Ectodermal cell (in vitro differentiated cells): ENCODE measurements at regions not wholly inside any gene's neighbourhood (a gene's known extent, or its start where the extent isn't known, plus 50 kb on each side); places are given as distances from the start of the nearest gene placed in this dataset.
"Not testable (repeated sequence)": the region's sequence is repeated elsewhere in the genome, so short reads cannot be mapped to it uniquely, and the experiment has no call there.

ENCODE experiments used
- H3K27ac ChIP-seq: 2 replicates; pipeline ENCODE4 v1.7.0; 2013; ENCODE audit warnings: mild to moderate bottlenecking, low read depth, low read length; ENCODE audit not compliant: insufficient read depth, poor library complexity, severe bottlenecking
- H3K27me3 ChIP-seq: 2 replicates; pipeline ENCODE4 v1.7.0; 2013; ENCODE audit warnings: mild to moderate bottlenecking, low read length; ENCODE audit not compliant: insufficient read depth, control insufficient read depth, poor library complexity, severe bottlenecking
- H3K36me3 ChIP-seq: one replicate; pipeline ENCODE4 v1.7.0; 2013; ENCODE audit warnings: low read length; ENCODE audit not compliant: control insufficient read depth, insufficient read depth
- H3K4me1 ChIP-seq: one replicate; pipeline ENCODE4 v1.7.0; 2013; ENCODE audit warnings: low read length; ENCODE audit not compliant: control insufficient read depth, insufficient read depth
- H3K4me3 ChIP-seq: 2 replicates; pipeline ENCODE4 v1.7.0; 2013; ENCODE audit warnings: low read depth, low read length, control low read depth; ENCODE audit not compliant: insufficient read depth
- H3K9me3 ChIP-seq: 2 replicates; pipeline ENCODE4 v1.7.0; 2013; ENCODE audit warnings: mild to moderate bottlenecking, low read length, moderate library complexity; ENCODE audit not compliant: control insufficient read depth
- WGBS, 2 experiments: methylation state at CpG; one replicate each; pipeline ENCODE4 v1.1.7; 2013; ENCODE audit warnings: missing lambda C conversion rate in 2 of 2; 5-methylcytosine and 5-hydroxymethylcytosine counted together

GRCh38 chr5:89191374-89191773, 308.4 kb upstream of the MEF2C start:
- no peaks in the 10 kb centered on the region for H3K36me3 ChIP-seq
- 95% methylated on average over 2 of the region's 2 CpGs for WGBS, 2 experiments
- no peaks in the 10 kb centered on the region for H3K27me3 ChIP-seq
- no peaks in the 10 kb centered on the region for H3K4me1 ChIP-seq
- H3K27ac ChIP-seq = no peak overlapping the region
- no peaks in the 10 kb centered on the region for H3K9me3 ChIP-seq
- no peak overlapping the region for H3K4me3 ChIP-seq

- Histone ChIP-seq H3K36me3 (no peaks in the 10 kb centered on the region), H3K4me3 (no peak overlapping the region), H3K27ac (no peak overlapping the region), H3K9me3 (no peaks in the 10 kb centered on the region), H3K27me3 (no peaks in the 10 kb centered on the region), H3K4me1 (no peaks in the 10 kb centered on the region)
- 92 to 98% methylated on average over 2 to 3 of the region's 3 CpGs for WGBS, 2 experiments
These were observed 307.7 kb upstream of the MEF2C start for GRCh38 chr5:89190515-89191265.

- WGBS, 2 experiments = 100% methylated on average over 1 of the region's 1 CpG; no CpG with 5 or more reads in 1 of the 2 experiments
- H3K36me3 ChIP-seq = no peaks in the 10 kb centered on the region
These were observed 305.0 kb upstream of the MEF2C start for GRCh38 chr5:89187883-89188465.

GRCh38 chr5:89187268-89187667, 304.3 kb upstream of the MEF2C start:
- no peaks in the 10 kb centered on the region for H3K9me3 ChIP-seq
- H3K36me3 ChIP-seq = no peaks in the 10 kb centered on the region
- H3K27ac ChIP-seq = no peak overlapping the region
- H3K4me1 ChIP-seq = no peaks in the 10 kb centered on the region
- H3K27me3 ChIP-seq = no peaks in the 10 kb centered on the region
- no peak overlapping the region for H3K4me3 ChIP-seq

More at GRCh38 chr5:89187883-89188465, 305.0 kb upstream of the MEF2C start:
- H3K27ac ChIP-seq = no peak overlapping the region
- no peaks in the 10 kb centered on the region for H3K27me3 ChIP-seq
- H3K4me1 ChIP-seq = no peaks in the 10 kb centered on the region
- no peak overlapping the region for H3K4me3 ChIP-seq
- no peaks in the 10 kb centered on the region for H3K9me3 ChIP-seq

- Histone ChIP-seq H3K9me3 (no peaks in the 10 kb centered on the region), H3K27me3 (no peaks in the 10 kb centered on the region), H3K4me1 (no peaks in the 10 kb centered on the region), H3K4me3 (no peak overlapping the region), H3K27ac (no peak overlapping the region), H3K36me3 (no peaks in the 10 kb centered on the region)
These were observed 298.6 kb upstream of the MEF2C start for GRCh38 chr5:89181546-89181945.

GRCh38 chr5:89179731-89180130, 296.7 kb upstream of the MEF2C start:
- no peaks in the 10 kb centered on the region for H3K36me3 ChIP-seq
- H3K27ac ChIP-seq = no peak overlapping the region
- WGBS, 2 experiments = 89 to 98% methylated on average over 3 of the region's 3 CpGs
- H3K4me1 ChIP-seq = no peaks in the 10 kb centered on the region
- no peaks in the 10 kb centered on the region for H3K9me3 ChIP-seq
- H3K4me3 ChIP-seq = no peak overlapping the region
- no peaks in the 10 kb centered on the region for H3K27me3 ChIP-seq

GRCh38 chr5:89178541-89178940, 295.6 kb upstream of the MEF2C start:
- Histone ChIP-seq H3K36me3 (no peaks in the 10 kb centered on the region), H3K9me3 (no peaks in the 10 kb centered on the region), H3K4me3 (no peak overlapping the region), H3K27me3 (no peaks in the 10 kb centered on the region), H3K27ac (no peak overlapping the region), H3K4me1 (no peaks in the 10 kb centered on the region)
- 93 to 97% methylated on average over 2 of the region's 2 CpGs for WGBS, 2 experiments

GRCh38 chr5:89173528-89173927, 290.5 kb upstream of the MEF2C start:
- 89 to 100% methylated on average over 1 of the region's 1 CpG for WGBS, 2 experiments
- H3K27me3 ChIP-seq = no peaks in the 10 kb centered on the region
- no peaks in the 10 kb centered on the region for H3K36me3 ChIP-seq

GRCh38 chr5:89168766-89169165, 285.8 kb upstream of the MEF2C start:
- Histone ChIP-seq H3K4me1 (no peaks in the 10 kb centered on the region), H3K36me3 (no peaks in the 10 kb centered on the region), H3K27me3 (no peaks in the 10 kb centered on the region), H3K4me3 (no peak overlapping the region), H3K27ac (no peak overlapping the region), H3K9me3 (no peaks in the 10 kb centered on the region)
- 95 to 98% methylated on average over 3 of the region's 3 CpGs for WGBS, 2 experiments

More at GRCh38 chr5:89173528-89173927, 290.5 kb upstream of the MEF2C start:
- Histone ChIP-seq H3K9me3 (no peaks in the 10 kb centered on the region), H3K4me1 (no peaks in the 10 kb centered on the region), H3K27ac (no peak overlapping the region), H3K4me3 (no peak overlapping the region)

GRCh38 chr5:89164703-89165102, 281.7 kb upstream of the MEF2C start:
- H3K9me3 ChIP-seq, H3K27ac ChIP-seq, H3K4me3 ChIP-seq, H3K4me1 ChIP-seq, H3K27me3 ChIP-seq, H3K36me3 ChIP-seq: not testable (repeated sequence)
- WGBS, 2 experiments = 85 to 98% methylated on average over 2 of the region's 2 CpGs
